Neural crest cell (in vitro differentiated cells): ENCODE measurements at regions not wholly inside any gene's neighbourhood (a gene's known extent, or its start where the extent isn't known, plus 50 kb on each side); places are given as distances from the start of the nearest gene placed in this dataset.
A peak's percentile ranks its signal among the peaks of the same experiment; 100 is the strongest.
"Not testable (repeated sequence)": the region's sequence is repeated elsewhere in the genome, so short reads cannot be mapped to it uniquely, and the experiment has no call there.

ENCODE experiments used
- DNase-seq: peaks from one replicate; pipeline ENCODE4 v3.0.0; 2021; ENCODE audit warnings: low read depth, mixed read lengths, low spot score
- H3K27ac Mint-ChIP-seq: one replicate; pipeline ENCODE4 v1.8.0; 2021; ENCODE audit warnings: mild to moderate bottlenecking, mixed read lengths; ENCODE audit not compliant: unreplicated experiment
- H3K27me3 Mint-ChIP-seq: 2 replicates; pipeline ENCODE4 v1.8.0; 2021; ENCODE audit warnings: low read depth, mild to moderate bottlenecking, mixed read lengths
- H3K36me3 Mint-ChIP-seq: 2 replicates; pipeline ENCODE4 v1.8.0; 2021; ENCODE audit warnings: low read depth, mild to moderate bottlenecking, mixed read lengths
- H3K4me1 Mint-ChIP-seq: 2 replicates; pipeline ENCODE4 v1.8.0; 2021; ENCODE audit warnings: mixed read lengths
- H3K4me3 Mint-ChIP-seq: one replicate; pipeline ENCODE4 v1.8.0; 2021; ENCODE audit warnings: mild to moderate bottlenecking, mixed read lengths
- H3K9me3 Mint-ChIP-seq: 2 replicates; pipeline ENCODE4 v1.8.0; 2021; ENCODE audit warnings: mixed read lengths
- TF ChIP-seq, protein P1 (sequence below): fragments of 200-600 bp; sonication (generic); conservative IDR thresholded peaks from 2 replicates; pipeline ENCODE4 v1.5.0; 2021; ENCODE audit warnings: antibody characterized with exemption, mild to moderate bottlenecking

GRCh38 chr1:118461154-118461553 is 276.1 kb upstream of the SPAG17 start:
- no peaks in the 10 kb centered on the region for H3K4me1 Mint-ChIP-seq
- TF ChIP-seq, protein P1, sequence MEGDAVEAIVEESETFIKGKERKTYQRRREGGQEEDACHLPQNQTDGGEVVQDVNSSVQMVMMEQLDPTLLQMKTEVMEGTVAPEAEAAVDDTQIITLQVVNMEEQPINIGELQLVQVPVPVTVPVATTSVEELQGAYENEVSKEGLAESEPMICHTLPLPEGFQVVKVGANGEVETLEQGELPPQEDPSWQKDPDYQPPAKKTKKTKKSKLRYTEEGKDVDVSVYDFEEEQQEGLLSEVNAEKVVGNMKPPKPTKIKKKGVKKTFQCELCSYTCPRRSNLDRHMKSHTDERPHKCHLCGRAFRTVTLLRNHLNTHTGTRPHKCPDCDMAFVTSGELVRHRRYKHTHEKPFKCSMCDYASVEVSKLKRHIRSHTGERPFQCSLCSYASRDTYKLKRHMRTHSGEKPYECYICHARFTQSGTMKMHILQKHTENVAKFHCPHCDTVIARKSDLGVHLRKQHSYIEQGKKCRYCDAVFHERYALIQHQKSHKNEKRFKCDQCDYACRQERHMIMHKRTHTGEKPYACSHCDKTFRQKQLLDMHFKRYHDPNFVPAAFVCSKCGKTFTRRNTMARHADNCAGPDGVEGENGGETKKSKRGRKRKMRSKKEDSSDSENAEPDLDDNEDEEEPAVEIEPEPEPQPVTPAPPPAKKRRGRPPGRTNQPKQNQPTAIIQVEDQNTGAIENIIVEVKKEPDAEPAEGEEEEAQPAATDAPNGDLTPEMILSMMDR = peak; percentile 33
- no peak overlapping the region for H3K27ac Mint-ChIP-seq
- H3K36me3 Mint-ChIP-seq = peaks cover 2% of the 10 kb centered on the region
- DNase-seq = no peak
- no peak overlapping the region for H3K4me3 Mint-ChIP-seq
- no peaks in the 10 kb centered on the region for H3K27me3 Mint-ChIP-seq
- peaks cover 14% of the 10 kb centered on the region for H3K9me3 Mint-ChIP-seq

- Mint-ChIP-seq H3K4me3 (no peak overlapping the region), H3K27me3 (no peaks in the 10 kb centered on the region), H3K9me3 (peaks cover 22% of the 10 kb centered on the region), H3K27ac (no peak overlapping the region), H3K4me1 (no peaks in the 10 kb centered on the region), H3K36me3 (peaks cover 2% of the 10 kb centered on the region)
- TF ChIP-seq, protein P1 = no peak
- DNase-seq = no peak
Observed at GRCh38 chr1:118459871-118460270, 274.8 kb upstream of the SPAG17 start.

DNA sequence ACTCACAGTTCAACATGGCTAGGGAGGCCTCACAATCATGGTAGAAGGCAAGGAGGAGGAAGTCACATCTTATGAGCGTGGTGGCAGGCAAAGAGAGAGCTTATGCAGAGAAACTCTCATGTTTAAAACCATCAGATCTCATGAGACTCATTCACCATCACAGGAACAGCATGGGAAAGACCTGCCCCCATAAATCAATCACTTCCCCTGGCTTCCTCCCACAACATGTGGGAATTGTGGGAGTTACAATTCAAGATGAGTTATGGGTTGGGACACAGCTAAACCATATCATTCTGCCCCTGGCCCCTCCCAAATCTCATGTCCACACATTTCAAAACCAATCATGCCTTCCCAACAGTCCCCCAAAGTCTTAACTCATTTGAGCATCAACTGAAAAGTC is 268.8 kb upstream of the SPAG17 start:
- H3K4me3 Mint-ChIP-seq, H3K27ac Mint-ChIP-seq, H3K4me1 Mint-ChIP-seq, H3K27me3 Mint-ChIP-seq, DNase-seq, H3K36me3 Mint-ChIP-seq: not testable (repeated sequence)
- H3K9me3 Mint-ChIP-seq = peaks cover 14% of the 10 kb centered on the region

- peaks cover 6% of the 10 kb centered on the region for H3K9me3 Mint-ChIP-seq
- no peak overlapping the region for H3K4me3 Mint-ChIP-seq
- peaks cover 4% of the 10 kb centered on the region for H3K36me3 Mint-ChIP-seq
- no peak for DNase-seq
- no peaks in the 10 kb centered on the region for H3K27me3 Mint-ChIP-seq
- H3K27ac Mint-ChIP-seq = no peak overlapping the region
- TF ChIP-seq, protein P1 = no peak
- peaks cover 4% of the 10 kb centered on the region for H3K4me1 Mint-ChIP-seq
Observed at GRCh38 chr1:118445156-118445555, 260.1 kb upstream of the SPAG17 start.

- no peak overlapping the region for H3K27ac Mint-ChIP-seq
- peaks cover 4% of the 10 kb centered on the region for H3K4me1 Mint-ChIP-seq
- H3K9me3 Mint-ChIP-seq = no peaks in the 10 kb centered on the region
- TF ChIP-seq, protein P1 = no peak
- H3K36me3 Mint-ChIP-seq = peaks cover 4% of the 10 kb centered on the region
- DNase-seq = no peak
- H3K4me3 Mint-ChIP-seq = no peak overlapping the region
- H3K27me3 Mint-ChIP-seq = no peaks in the 10 kb centered on the region
Observed at GRCh38 chr1:118442214-118442613, 257.2 kb upstream of the SPAG17 start.

GRCh38 chr1:118437664-118438063 is 252.6 kb upstream of the SPAG17 start:
- Mint-ChIP-seq H3K4me3 (no peak overlapping the region), H3K4me1 (peaks cover 4% of the 10 kb centered on the region), H3K27me3 (no peaks in the 10 kb centered on the region), H3K27ac (no peak overlapping the region), H3K9me3 (no peaks in the 10 kb centered on the region), H3K36me3 (no peaks in the 10 kb centered on the region)
- no peak for DNase-seq
- TF ChIP-seq, protein P1 = no peak
